ENCODE measurements at regions not wholly inside any gene's neighbourhood (a gene's known extent, or its start where the extent isn't known, plus 50 kb on each side); places are given as distances from the start of the nearest gene placed in this dataset.
"Not testable (repeated sequence)": the region's sequence is repeated elsewhere in the genome, so short reads cannot be mapped to it uniquely, and the experiment has no call there.

- no peak for TF ChIP-seq POLR2AphosphoS5 (IDR thresholded peaks at IDR 0.05; ENCODE audit: low read depth, low read length)
- TF ChIP-seq POU2F2 (IDR thresholded peaks at IDR 0.05; ENCODE audit: low read depth, low read length): no peak
- TF ChIP-seq POLR2A (IDR thresholded peaks at IDR 0.05; ENCODE audit: low read depth, low read length): no peak
- no peak for TF ChIP-seq PAX5 (IDR thresholded peaks at IDR 0.05; ENCODE audit: insufficient read depth, low read length, severe bottlenecking)
- no peak for TF ChIP-seq TAF1 (IDR thresholded peaks at IDR 0.05; ENCODE audit: low read depth, low read length)
- TF ChIP-seq SPI1 (IDR thresholded peaks at IDR 0.05; ENCODE audit: low read depth, low read length): no peak
- no peak for FAIRE-seq
- DNase-seq (ENCODE audit: insufficient read length, low spot score): no peak
These were observed 312.8 kb upstream of the SLC16A7 start for GRCh38 chr12:59282999-59283398.

GRCh38 chr12:59273561-59273960 lies 322.3 kb upstream of the SLC16A7 start:
- DNase-seq (ENCODE audit: insufficient read length, low spot score); FAIRE-seq: not testable (repeated sequence)

GRCh38 chr12:59268295-59268809 lies 327.5 kb upstream of the SLC16A7 start:
- TF ChIP-seq POU2F2 (IDR thresholded peaks at IDR 0.05; ENCODE audit: low read depth, low read length): no peak
- no peak for TF ChIP-seq POLR2A (IDR thresholded peaks at IDR 0.05; ENCODE audit: low read depth, low read length)
- no peak for TF ChIP-seq SPI1 (IDR thresholded peaks at IDR 0.05; ENCODE audit: low read depth, low read length)
- no peak for TF ChIP-seq PAX5 (IDR thresholded peaks at IDR 0.05; ENCODE audit: insufficient read depth, low read length, severe bottlenecking)
- TF ChIP-seq TAF1 (IDR thresholded peaks at IDR 0.05; ENCODE audit: low read depth, low read length): no peak
- TF ChIP-seq POLR2AphosphoS5 (IDR thresholded peaks at IDR 0.05; ENCODE audit: low read depth, low read length): no peak
- FAIRE-seq: no peak

GRCh38 chr12:59260202-59260601 lies 335.6 kb upstream of the SLC16A7 start:
- TF ChIP-seq TAF1 (IDR thresholded peaks at IDR 0.05; ENCODE audit: low read depth, low read length) (no peak), POLR2A (IDR thresholded peaks at IDR 0.05; ENCODE audit: low read depth, low read length) (no peak), POLR2AphosphoS5 (IDR thresholded peaks at IDR 0.05; ENCODE audit: low read depth, low read length) (no peak), POU2F2 (IDR thresholded peaks at IDR 0.05; ENCODE audit: low read depth, low read length) (no peak)
- FAIRE-seq: no peak

More at GRCh38 chr12:59268295-59268809, 327.5 kb upstream of the SLC16A7 start:
- DNase-seq (ENCODE audit: insufficient read length, low spot score): no peak

GRCh38 chr12:59252731-59253130 lies 332.4 kb upstream of the LRIG3 start:
- TF ChIP-seq POLR2A (IDR thresholded peaks at IDR 0.05; ENCODE audit: low read depth, low read length) (no peak), POLR2AphosphoS5 (IDR thresholded peaks at IDR 0.05; ENCODE audit: low read depth, low read length) (no peak), PAX5 (IDR thresholded peaks at IDR 0.05; ENCODE audit: insufficient read depth, low read length, severe bottlenecking) (no peak), TAF1 (IDR thresholded peaks at IDR 0.05; ENCODE audit: low read depth, low read length) (no peak), POU2F2 (IDR thresholded peaks at IDR 0.05; ENCODE audit: low read depth, low read length) (no peak), SPI1 (IDR thresholded peaks at IDR 0.05; ENCODE audit: low read depth, low read length) (no peak)
- DNase-seq (ENCODE audit: insufficient read length, low spot score) (no peak), FAIRE-seq (no peak)

More at GRCh38 chr12:59260202-59260601, 335.6 kb upstream of the SLC16A7 start:
- DNase-seq (ENCODE audit: insufficient read length, low spot score): no peak

GRCh38 chr12:59250766-59251165 lies 330.5 kb upstream of the LRIG3 start:
- FAIRE-seq: no peak
- TF ChIP-seq POLR2A (IDR thresholded peaks at IDR 0.05; ENCODE audit: low read depth, low read length) (no peak), POLR2AphosphoS5 (IDR thresholded peaks at IDR 0.05; ENCODE audit: low read depth, low read length) (no peak), SPI1 (IDR thresholded peaks at IDR 0.05; ENCODE audit: low read depth, low read length) (no peak), POU2F2 (IDR thresholded peaks at IDR 0.05; ENCODE audit: low read depth, low read length) (no peak), TAF1 (IDR thresholded peaks at IDR 0.05; ENCODE audit: low read depth, low read length) (no peak)
- DNase-seq (ENCODE audit: insufficient read length, low spot score): no peak

- DNase-seq (ENCODE audit: insufficient read length, low spot score) (no peak), FAIRE-seq (no peak)
- TF ChIP-seq TAF1 (IDR thresholded peaks at IDR 0.05; ENCODE audit: low read depth, low read length) (no peak), POLR2AphosphoS5 (IDR thresholded peaks at IDR 0.05; ENCODE audit: low read depth, low read length) (no peak), SPI1 (IDR thresholded peaks at IDR 0.05; ENCODE audit: low read depth, low read length) (no peak), POU2F2 (IDR thresholded peaks at IDR 0.05; ENCODE audit: low read depth, low read length) (no peak), PAX5 (IDR thresholded peaks at IDR 0.05; ENCODE audit: insufficient read depth, low read length, severe bottlenecking) (no peak), POLR2A (IDR thresholded peaks at IDR 0.05; ENCODE audit: low read depth, low read length) (no peak)
These were observed 319.7 kb upstream of the LRIG3 start for GRCh38 chr12:59240048-59240447.

GRCh38 chr12:59234391-59234790 lies 314.1 kb upstream of the LRIG3 start:
- TF ChIP-seq TAF1 (IDR thresholded peaks at IDR 0.05; ENCODE audit: low read depth, low read length) (no peak), POLR2A (IDR thresholded peaks at IDR 0.05; ENCODE audit: low read depth, low read length) (no peak), POLR2AphosphoS5 (IDR thresholded peaks at IDR 0.05; ENCODE audit: low read depth, low read length) (no peak), POU2F2 (IDR thresholded peaks at IDR 0.05; ENCODE audit: low read depth, low read length) (no peak), PAX5 (IDR thresholded peaks at IDR 0.05; ENCODE audit: insufficient read depth, low read length, severe bottlenecking) (no peak), SPI1 (IDR thresholded peaks at IDR 0.05; ENCODE audit: low read depth, low read length) (no peak)
- FAIRE-seq (no peak), DNase-seq (ENCODE audit: insufficient read length, low spot score) (no peak)

GRCh38 chr12:59230334-59230733 lies 310.0 kb upstream of the LRIG3 start:
- TF ChIP-seq POLR2AphosphoS5 (IDR thresholded peaks at IDR 0.05; ENCODE audit: low read depth, low read length) (no peak), TAF1 (IDR thresholded peaks at IDR 0.05; ENCODE audit: low read depth, low read length) (no peak), PAX5 (IDR thresholded peaks at IDR 0.05; ENCODE audit: insufficient read depth, low read length, severe bottlenecking) (no peak), POU2F2 (IDR thresholded peaks at IDR 0.05; ENCODE audit: low read depth, low read length) (no peak), SPI1 (IDR thresholded peaks at IDR 0.05; ENCODE audit: low read depth, low read length) (no peak), POLR2A (IDR thresholded peaks at IDR 0.05; ENCODE audit: low read depth, low read length) (no peak)
- no peak for DNase-seq (ENCODE audit: insufficient read length, low spot score)
- no peak for FAIRE-seq

- TF ChIP-seq POU2F2 (IDR thresholded peaks at IDR 0.05; ENCODE audit: low read depth, low read length) (no peak), PAX5 (IDR thresholded peaks at IDR 0.05; ENCODE audit: insufficient read depth, low read length, severe bottlenecking) (no peak), SPI1 (IDR thresholded peaks at IDR 0.05; ENCODE audit: low read depth, low read length) (no peak), POLR2A (IDR thresholded peaks at IDR 0.05; ENCODE audit: low read depth, low read length) (no peak), POLR2AphosphoS5 (IDR thresholded peaks at IDR 0.05; ENCODE audit: low read depth, low read length) (no peak), TAF1 (IDR thresholded peaks at IDR 0.05; ENCODE audit: low read depth, low read length) (no peak)
- DNase-seq (ENCODE audit: insufficient read length, low spot score) (no peak), FAIRE-seq (no peak)
These were observed 298.8 kb upstream of the LRIG3 start for GRCh38 chr12:59219148-59219547.
